BE2C (cell line): ENCODE measurements at regions not wholly inside any gene's neighbourhood (a gene's known extent, or its start where the extent isn't known, plus 50 kb on each side); places are given as distances from the start of the nearest gene placed in this dataset.

ENCODE experiments used
- DNase-seq: peaks from one replicate; pipeline ENCODE4 v3.0.0-alpha.2; 2020
- H3K27me3 ChIP-seq: fragments of 250-450 bp; sonication (Bioruptor Pico); 2 replicates; pipeline ENCODE4 v1.5.1; 2020; ENCODE audit warnings: mild to moderate bottlenecking
- H3K36me3 ChIP-seq: fragments of 250-450 bp; sonication (Bioruptor Pico); 2 replicates; pipeline ENCODE4 v1.5.1; 2020; ENCODE audit warnings: mild to moderate bottlenecking
- H3K4me1 ChIP-seq: fragments of 250-450 bp; sonication (Bioruptor Pico); 2 replicates; pipeline ENCODE4 v1.5.1; 2020
- H3K4me3 ChIP-seq: 2 replicates; pipeline ENCODE4 v1.5.1; 2011; ENCODE audit warnings: low read depth, low read length
- H3K9me3 ChIP-seq: fragments of 250-450 bp; sonication (Bioruptor Pico); 2 replicates; pipeline ENCODE4 v1.5.1; 2020
- TF ChIP-seq, protein P1 (sequence below): IDR thresholded peaks from 2 replicates; pipeline ENCODE4 v1.5.1; 2012; ENCODE audit warnings: mild to moderate bottlenecking, low read depth, low read length

DNA sequence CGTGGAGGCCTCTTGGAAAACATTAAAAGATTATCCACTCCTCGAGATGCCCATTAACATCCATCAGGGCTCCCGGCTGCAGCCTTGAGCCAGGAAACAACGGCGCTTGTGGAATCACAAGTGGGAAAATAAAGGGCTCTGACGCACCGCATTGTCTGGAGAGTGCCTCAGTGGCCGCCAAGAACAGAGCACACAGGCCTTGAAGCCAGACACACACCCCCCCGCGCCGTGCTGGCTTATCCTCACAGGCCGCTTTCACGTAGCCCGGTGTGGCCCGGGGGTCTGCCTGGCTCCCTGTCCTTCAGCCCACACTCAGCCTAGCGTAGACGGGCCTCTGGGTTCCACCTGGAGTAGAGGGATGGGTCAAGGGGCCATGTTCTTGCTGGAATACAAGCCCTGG, 1020.5 kb downstream of the BRD1 start:
- H3K9me3 ChIP-seq, result no peaks in the 10 kb centered on the region; the same call in 1 of the 2 replicates

DNA sequence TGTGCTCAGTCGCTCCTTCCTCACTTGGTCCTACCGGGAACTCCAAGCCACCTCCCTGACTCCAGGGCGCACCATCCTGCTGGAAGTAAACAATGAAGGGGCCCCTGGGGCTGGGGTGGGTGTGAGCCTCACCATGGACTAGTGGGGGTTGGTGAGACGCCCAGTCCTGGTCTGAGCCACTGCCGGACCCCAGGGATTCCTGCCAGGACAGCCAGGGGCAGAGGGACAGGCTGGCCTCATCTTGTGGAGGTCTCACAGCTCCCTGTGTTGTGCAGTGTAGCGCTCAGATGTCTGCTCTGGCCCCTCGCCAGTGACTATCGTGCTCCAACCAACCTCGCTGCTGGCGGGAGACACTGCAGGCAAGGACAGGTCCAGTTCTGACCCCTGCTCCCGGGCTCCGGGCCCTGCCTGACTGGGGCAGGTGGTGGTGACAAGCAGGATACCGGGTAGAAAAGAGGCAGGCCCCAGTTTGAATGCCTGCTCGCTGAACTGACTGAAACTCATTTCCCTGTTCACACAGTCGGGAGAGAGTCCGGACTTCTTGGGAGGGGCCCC, 1021.4 kb downstream of the BRD1 start:
- H3K27me3 ChIP-seq, result no peaks in the 10 kb centered on the region
- no peak overlapping the region for H3K4me3 ChIP-seq
- H3K36me3 ChIP-seq, result no peaks in the 10 kb centered on the region
- TF ChIP-seq, protein P1, sequence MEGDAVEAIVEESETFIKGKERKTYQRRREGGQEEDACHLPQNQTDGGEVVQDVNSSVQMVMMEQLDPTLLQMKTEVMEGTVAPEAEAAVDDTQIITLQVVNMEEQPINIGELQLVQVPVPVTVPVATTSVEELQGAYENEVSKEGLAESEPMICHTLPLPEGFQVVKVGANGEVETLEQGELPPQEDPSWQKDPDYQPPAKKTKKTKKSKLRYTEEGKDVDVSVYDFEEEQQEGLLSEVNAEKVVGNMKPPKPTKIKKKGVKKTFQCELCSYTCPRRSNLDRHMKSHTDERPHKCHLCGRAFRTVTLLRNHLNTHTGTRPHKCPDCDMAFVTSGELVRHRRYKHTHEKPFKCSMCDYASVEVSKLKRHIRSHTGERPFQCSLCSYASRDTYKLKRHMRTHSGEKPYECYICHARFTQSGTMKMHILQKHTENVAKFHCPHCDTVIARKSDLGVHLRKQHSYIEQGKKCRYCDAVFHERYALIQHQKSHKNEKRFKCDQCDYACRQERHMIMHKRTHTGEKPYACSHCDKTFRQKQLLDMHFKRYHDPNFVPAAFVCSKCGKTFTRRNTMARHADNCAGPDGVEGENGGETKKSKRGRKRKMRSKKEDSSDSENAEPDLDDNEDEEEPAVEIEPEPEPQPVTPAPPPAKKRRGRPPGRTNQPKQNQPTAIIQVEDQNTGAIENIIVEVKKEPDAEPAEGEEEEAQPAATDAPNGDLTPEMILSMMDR, result no peak
- H3K9me3 ChIP-seq, result no peaks in the 10 kb centered on the region; the same call in 1 of the 2 replicates
- DNase-seq, result no peak
- H3K4me1 ChIP-seq, result no peaks in the 10 kb centered on the region

More for the DNA sequence above, 1020.5 kb downstream of the BRD1 start:
- no peak overlapping the region for H3K4me3 ChIP-seq
- no peaks in the 10 kb centered on the region for H3K36me3 ChIP-seq
- no peaks in the 10 kb centered on the region for H3K4me1 ChIP-seq
- H3K27me3 ChIP-seq, result no peaks in the 10 kb centered on the region
- no peak for DNase-seq
- TF ChIP-seq, protein P1, result no peak

DNA sequence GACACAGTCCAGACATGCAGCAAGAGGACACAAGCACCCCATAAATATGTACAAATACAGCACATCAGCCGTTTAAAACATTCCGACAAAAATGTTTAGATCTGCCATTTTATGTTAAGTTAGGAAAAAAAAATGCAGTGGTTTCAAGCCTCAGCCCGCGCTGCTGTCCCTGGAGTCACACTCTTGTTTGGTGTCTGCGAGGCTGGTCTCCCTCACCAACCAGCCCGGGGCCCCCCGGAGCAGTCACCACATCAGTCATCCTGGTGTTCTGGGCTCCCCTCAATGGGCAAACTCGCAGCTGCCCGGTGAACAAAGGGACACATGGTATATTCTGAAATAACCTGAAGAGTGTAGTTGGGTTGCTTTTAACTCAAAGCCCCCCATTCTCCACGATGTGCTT, 1022.2 kb downstream of the BRD1 start:
- Histone ChIP-seq H3K9me3 (no peaks in the 10 kb centered on the region; the same call in 1 of the 2 replicates), H3K27me3 (no peaks in the 10 kb centered on the region), H3K36me3 (no peaks in the 10 kb centered on the region), H3K4me1 (no peaks in the 10 kb centered on the region), H3K4me3 (no peak overlapping the region)
- no peak for DNase-seq
- TF ChIP-seq, protein P1, result no peak

DNA sequence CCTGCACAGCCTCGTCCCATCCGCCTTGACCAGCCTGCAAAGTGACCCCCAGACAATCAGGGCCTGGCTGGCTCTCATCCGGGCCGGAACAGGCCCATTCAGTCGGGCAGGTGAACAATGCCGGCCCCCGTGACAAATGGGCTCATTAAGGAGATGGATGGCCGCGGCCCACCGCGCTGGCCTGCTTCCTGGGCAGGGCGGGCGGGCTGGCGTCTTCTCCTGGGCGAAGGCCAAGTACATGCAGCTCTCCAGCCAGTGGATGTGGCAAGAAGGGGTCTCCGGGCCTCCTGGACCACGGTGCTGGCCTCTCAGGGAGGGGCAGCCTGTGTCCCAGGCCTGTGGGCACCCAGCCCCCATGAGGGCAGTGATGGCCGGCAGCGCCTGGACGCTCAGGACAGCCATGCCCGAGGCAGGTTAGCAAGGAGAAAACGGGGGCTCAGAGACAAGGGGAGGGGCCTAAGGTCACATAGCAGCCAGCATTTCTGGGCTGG, 1022.8 kb downstream of the BRD1 start:
- H3K27me3 ChIP-seq, result no peaks in the 10 kb centered on the region
- no peak for DNase-seq
- TF ChIP-seq, protein P1, result no peak
- no peak overlapping the region for H3K4me3 ChIP-seq
- H3K36me3 ChIP-seq, result no peaks in the 10 kb centered on the region
- H3K4me1 ChIP-seq, result no peaks in the 10 kb centered on the region
- no peaks in the 10 kb centered on the region; the same call in 1 of the 2 replicates for H3K9me3 ChIP-seq

DNA sequence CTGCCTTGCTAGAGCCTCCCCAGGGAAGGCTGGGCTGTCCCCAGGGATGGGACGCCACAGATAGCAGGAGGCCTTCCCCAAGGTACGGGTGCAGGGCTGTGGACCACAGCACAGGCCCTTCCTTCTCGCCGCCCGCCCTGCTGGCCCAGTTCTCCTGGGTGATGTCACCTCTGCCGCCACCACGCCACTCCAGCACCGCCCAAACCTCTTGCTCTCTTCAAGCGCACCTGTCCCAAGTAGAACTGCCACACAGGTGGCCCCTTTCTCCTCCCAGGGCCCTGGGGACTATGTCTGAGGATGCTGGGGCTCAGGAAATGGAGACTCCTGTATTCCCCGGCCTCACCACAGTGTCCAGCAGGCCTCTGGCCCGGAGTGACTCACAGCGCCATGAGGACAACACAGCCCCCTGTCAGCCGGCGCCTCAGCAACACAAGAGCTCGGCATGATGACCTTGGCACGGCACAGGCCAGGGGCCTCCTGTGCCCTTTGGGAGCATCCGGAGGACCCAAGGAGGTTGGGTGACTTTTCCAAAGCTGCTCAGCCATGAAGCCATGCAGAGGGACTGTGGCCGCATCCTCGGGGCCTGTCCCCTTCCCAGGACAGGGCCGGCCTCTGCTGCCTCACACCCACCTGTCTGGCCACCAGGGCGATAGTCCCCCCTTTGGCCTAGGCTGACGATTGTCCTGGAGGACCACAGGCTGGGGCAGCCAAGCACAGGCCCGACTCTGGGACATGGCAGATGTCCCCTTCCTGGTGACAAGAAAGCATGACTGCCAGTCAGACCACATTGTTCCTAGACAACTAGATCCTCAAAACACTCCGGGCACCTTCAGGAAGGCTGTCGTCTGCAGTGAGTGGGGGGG, 1023.5 kb downstream of the BRD1 start:
- Histone ChIP-seq H3K36me3 (no peaks in the 10 kb centered on the region), H3K9me3 (no peaks in the 10 kb centered on the region; the same call in 1 of the 2 replicates), H3K4me1 (no peaks in the 10 kb centered on the region), H3K4me3 (no peak overlapping the region), H3K27me3 (no peaks in the 10 kb centered on the region)
- TF ChIP-seq, protein P1, result no peak
- DNase-seq, result no peak
